Transverse colon (tissue), 4 donors: ENCODE measurements at regions not wholly inside any gene's neighbourhood (a gene's known extent, or its start where the extent isn't known, plus 50 kb on each side); places are given as distances from the start of the nearest gene placed in this dataset.

ENCODE experiments used
- EP300 ChIP-seq: sonication (generic); formaldehyde crosslinking; IDR thresholded peaks from one replicate; pipeline ENCODE4 v1.6.1; 2017; ENCODE audit warnings: antibody characterized with exemption, low read depth
- POLR2A ChIP-seq: fragments of 450-650 bp; IDR thresholded peaks from one replicate; pipeline ENCODE4 v1.6.1; 2016; ENCODE audit warnings: antibody characterized with exemption, mild to moderate bottlenecking, moderate library complexity
- POLR2AphosphoS5 ChIP-seq, 3 donors: sonication (generic); formaldehyde crosslinking; IDR thresholded peaks; one replicate each; pipeline ENCODE4 v1.6.1; 2016; ENCODE audit warnings: antibody characterized with exemption in 3 of 3
- TF ChIP-seq, protein P1 (sequence below), 5 experiments: fragments of 200-600 bp in 3 of 5; fragments of 450-650 bp in 2 of 5; sonication (generic) in 3 of 5; IDR thresholded peaks; 1 replicate in 2 of 5; 2 replicates in 3 of 5; pipeline ENCODE4 v1.5.1; 2016 to 2017; ENCODE audit warnings: antibody characterized with exemption in 5 of 5, inconsistent platforms in 3 of 5, mild to moderate bottlenecking in 2 of 5, moderate library complexity in 1 of 5

DNA sequence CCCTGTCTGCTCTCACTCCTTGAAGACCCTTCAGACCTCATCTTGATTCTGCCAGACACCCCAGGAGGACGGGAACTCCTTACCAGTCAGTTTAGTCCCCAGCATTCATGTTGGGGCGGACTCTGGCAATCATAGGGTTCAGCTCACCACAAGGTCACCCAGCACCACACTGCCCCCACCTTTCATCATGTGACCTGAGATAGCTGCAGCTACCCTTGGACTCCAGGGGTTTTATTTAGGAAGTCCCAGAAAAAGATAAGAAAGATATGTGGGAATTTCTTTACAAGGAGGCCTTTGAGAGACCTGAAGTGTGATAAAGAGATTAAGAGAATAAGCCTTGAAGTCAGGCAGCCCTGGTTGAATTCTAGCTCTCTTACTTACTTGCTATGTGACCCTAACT lies 59.8 kb upstream of the NLK start:
- TF ChIP-seq, protein P1, sequence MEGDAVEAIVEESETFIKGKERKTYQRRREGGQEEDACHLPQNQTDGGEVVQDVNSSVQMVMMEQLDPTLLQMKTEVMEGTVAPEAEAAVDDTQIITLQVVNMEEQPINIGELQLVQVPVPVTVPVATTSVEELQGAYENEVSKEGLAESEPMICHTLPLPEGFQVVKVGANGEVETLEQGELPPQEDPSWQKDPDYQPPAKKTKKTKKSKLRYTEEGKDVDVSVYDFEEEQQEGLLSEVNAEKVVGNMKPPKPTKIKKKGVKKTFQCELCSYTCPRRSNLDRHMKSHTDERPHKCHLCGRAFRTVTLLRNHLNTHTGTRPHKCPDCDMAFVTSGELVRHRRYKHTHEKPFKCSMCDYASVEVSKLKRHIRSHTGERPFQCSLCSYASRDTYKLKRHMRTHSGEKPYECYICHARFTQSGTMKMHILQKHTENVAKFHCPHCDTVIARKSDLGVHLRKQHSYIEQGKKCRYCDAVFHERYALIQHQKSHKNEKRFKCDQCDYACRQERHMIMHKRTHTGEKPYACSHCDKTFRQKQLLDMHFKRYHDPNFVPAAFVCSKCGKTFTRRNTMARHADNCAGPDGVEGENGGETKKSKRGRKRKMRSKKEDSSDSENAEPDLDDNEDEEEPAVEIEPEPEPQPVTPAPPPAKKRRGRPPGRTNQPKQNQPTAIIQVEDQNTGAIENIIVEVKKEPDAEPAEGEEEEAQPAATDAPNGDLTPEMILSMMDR (IDR thresholded peaks at IDR 0.05), result no peak
- no peak for TF ChIP-seq POLR2A
- TF ChIP-seq POLR2AphosphoS5 (IDR thresholded peaks at IDR 0.05), result no peak
- TF ChIP-seq EP300, result no peak
